Retinal pigment epithelial cell (primary cell): ENCODE measurements at regions not wholly inside any gene's neighbourhood (a gene's known extent, or its start where the extent isn't known, plus 50 kb on each side); places are given as distances from the start of the nearest gene placed in this dataset.

Experiments used
- DNase-seq: peaks from one replicate; pipeline ENCODE4 v3.0.0-alpha.2; 2010; ENCODE audit warnings: low read depth
- H3K4me3 ChIP-seq: 2 replicates; pipeline ENCODE4 v1.5.1; 2011; ENCODE audit warnings: mild to moderate bottlenecking, low read length, control low read depth, moderate library complexity
- CTCF ChIP-seq: conservative IDR thresholded peaks from 2 replicates; pipeline ENCODE4 v1.5.1; 2011; ENCODE audit warnings: low read depth, low read length, control low read depth, inconsistent platforms

GRCh38 chr5:18900644-18901043 lies 1087.4 kb downstream of the CDH18 start:
- no peak overlapping the region for H3K4me3 ChIP-seq
- DNase-seq: no peak
- TF ChIP-seq CTCF: no peak

- TF ChIP-seq CTCF: no peak
- H3K4me3 ChIP-seq: no peak overlapping the region
- no peak for DNase-seq
These were observed 1067.0 kb downstream of the CDH18 start for GRCh38 chr5:18920966-18921365.

- no peak for DNase-seq
- no peak overlapping the region for H3K4me3 ChIP-seq
- TF ChIP-seq CTCF: no peak
These were observed 1055.9 kb downstream of the CDH18 start for GRCh38 chr5:18932081-18932480.

- no peak for TF ChIP-seq CTCF
- DNase-seq: no peak
These were observed 1043.2 kb downstream of the CDH18 start for GRCh38 chr5:18944771-18945170.

GRCh38 chr5:18954239-18954638 lies 1033.8 kb downstream of the CDH18 start:
- H3K4me3 ChIP-seq: no peak overlapping the region
- TF ChIP-seq CTCF: no peak
- no peak for DNase-seq

More at GRCh38 chr5:18944771-18945170, 1043.2 kb downstream of the CDH18 start:
- H3K4me3 ChIP-seq: no peak overlapping the region

- no peak for DNase-seq
- H3K4me3 ChIP-seq: no peak overlapping the region
- TF ChIP-seq CTCF: no peak
These were observed 1028.5 kb downstream of the CDH18 start for GRCh38 chr5:18959535-18959934.

- no peak overlapping the region for H3K4me3 ChIP-seq
- TF ChIP-seq CTCF: no peak
- DNase-seq: no peak
These were observed 1026.8 kb downstream of the CDH18 start for GRCh38 chr5:18961234-18961633.
